HEK293 (cell line): ENCODE measurements at regions not wholly inside any gene's neighbourhood (a gene's known extent, or its start where the extent isn't known, plus 50 kb on each side); places are given as distances from the start of the nearest gene placed in this dataset.

Experiments used
- CTCF ChIP-seq: fragments of 450-650 bp; formaldehyde crosslinking; IDR thresholded peaks from 2 replicates; pipeline ENCODE4 v1.5.1; 2016; ENCODE audit warnings: missing biosample characterization, missing genetic modification characterization
- KLF7 ChIP-seq: fragments of 450-650 bp; formaldehyde crosslinking; IDR thresholded peaks from 2 replicates; pipeline ENCODE4 v1.5.1; 2016; ENCODE audit warnings: missing biosample characterization, missing genetic modification characterization, borderline replicate concordance
- PBX3 ChIP-seq: sonication (generic); formaldehyde crosslinking; IDR thresholded peaks from 2 replicates; pipeline ENCODE4 v1.8.1; 2022; ENCODE audit warnings: mild to moderate bottlenecking, moderate library complexity, missing genetic modification reagents
- ZBTB44 ChIP-seq: fragments of 450-650 bp; IDR thresholded peaks from 2 replicates; pipeline ENCODE4 v1.5.1; 2018; ENCODE audit warnings: missing biosample characterization, mild to moderate bottlenecking, missing genetic modification characterization
- ZNF140 ChIP-seq: fragments of 450-650 bp; formaldehyde crosslinking; IDR thresholded peaks from 2 replicates; pipeline ENCODE4 v1.5.1; 2016; ENCODE audit warnings: missing biosample characterization, missing genetic modification characterization
- ZNF174 ChIP-seq: fragments of 450-650 bp; formaldehyde crosslinking; IDR thresholded peaks from 2 replicates; pipeline ENCODE4 v1.5.0; 2017; ENCODE audit warnings: missing biosample characterization, mild to moderate bottlenecking, missing genetic modification characterization
- ZNF2 ChIP-seq: fragments of 450-650 bp; formaldehyde crosslinking; IDR thresholded peaks from 2 replicates; pipeline ENCODE4 v1.5.1; 2016; ENCODE audit warnings: missing biosample characterization, missing genetic modification characterization
- ZNF239 ChIP-seq: fragments of 450-650 bp; formaldehyde crosslinking; IDR thresholded peaks from 2 replicates; pipeline ENCODE4 v1.5.1; 2016; ENCODE audit warnings: missing biosample characterization, missing genetic modification characterization
- ZNF530 ChIP-seq: fragments of 450-650 bp; formaldehyde crosslinking; IDR thresholded peaks from 2 replicates; pipeline ENCODE4 v1.5.1; 2016; ENCODE audit warnings: low read depth, missing biosample characterization, missing genetic modification characterization
- ZNF645 ChIP-seq: fragments of 450-650 bp; formaldehyde crosslinking; IDR thresholded peaks from 2 replicates; pipeline ENCODE4; 2016; ENCODE audit warnings: missing biosample characterization, missing genetic modification characterization
- ZSCAN5A ChIP-seq: fragments of 450-650 bp; formaldehyde crosslinking; IDR thresholded peaks from 2 replicates; pipeline ENCODE4 v1.5.1; 2016; ENCODE audit warnings: missing biosample characterization, missing genetic modification characterization

GRCh38 chr3:127488740-127489139, 101.8 kb downstream of the TPRA1 start:
- TF ChIP-seq ZNF239 (tag by site-specific recombination): no peak
- no peak for TF ChIP-seq CTCF (tag by site-specific recombination)
- no peak for TF ChIP-seq PBX3
- no peak for TF ChIP-seq ZNF645
- no peak for TF ChIP-seq ZNF174 (tag by site-specific recombination)
- TF ChIP-seq ZNF530 (tag by site-specific recombination): no peak
- no peak for TF ChIP-seq ZSCAN5A (tag by site-specific recombination)
- no peak for TF ChIP-seq ZNF2 (tag by site-specific recombination)
- no peak for TF ChIP-seq ZBTB44
- no peak for TF ChIP-seq ZNF140
- no peak for TF ChIP-seq KLF7 (tag by site-specific recombination)
